Colonic mucosa (tissue), 4 donors: ENCODE measurements at regions not wholly inside any gene's neighbourhood (a gene's known extent, or its start where the extent isn't known, plus 50 kb on each side); places are given as distances from the start of the nearest gene placed in this dataset.
"Not testable (repeated sequence)": the region's sequence is repeated elsewhere in the genome, so short reads cannot be mapped to it uniquely, and the experiment has no call there.

Source experiments
- DNase-seq: peaks from one replicate; pipeline ENCODE4 v3.0.0-alpha.2; 2020
- H3K27ac ChIP-seq: fragments of 200-600 bp; one replicate; pipeline ENCODE4 v1.8.0; 2021
- H3K27me3 ChIP-seq: fragments of 200-600 bp; one replicate; pipeline ENCODE4 v1.8.0; 2021
- H3K36me3 ChIP-seq: fragments of 200-600 bp; one replicate; pipeline ENCODE4 v1.8.0; 2021
- H3K4me1 ChIP-seq: fragments of 200-600 bp; one replicate; pipeline ENCODE4 v1.8.0; 2021; ENCODE audit warnings: mild to moderate bottlenecking
- H3K4me3 ChIP-seq: fragments of 200-600 bp; one replicate; pipeline ENCODE4 v1.8.0; 2021
- H3K9ac ChIP-seq, 2 donors: one replicate each; pipeline ENCODE4 v1.7.0; 2013; ENCODE audit warnings: control low read depth in 2 of 2, low read depth in 2 of 2, low read length in 2 of 2
- H3K9me3 ChIP-seq: fragments of 200-600 bp; one replicate; pipeline ENCODE4 v1.8.0; 2021
- CTCF ChIP-seq: fragments of 200-600 bp; IDR thresholded peaks from one replicate; pipeline ENCODE4 v1.8.0; 2022; ENCODE audit warnings: antibody characterized with exemption, mild to moderate bottlenecking
- intact Hi-C: fragments of 100-400 bp; cut with DNase I; formaldehyde crosslinking; loops from one replicate; pipeline ENCODE4 v1.14.1; 2022
- donor health status: healthy.
- donor health status: DM: no; HTN: no; CAD: no.
- donor health status: DM: no; HTN: no; CAD: no.

GRCh38 chr10:111634191-111634590 lies 549.4 kb downstream of the GPAM start:
- H3K27me3 ChIP-seq, result no peaks in the 10 kb centered on the region
- no peak for TF ChIP-seq CTCF
- no peaks in the 10 kb centered on the region for H3K9me3 ChIP-seq
- H3K4me3 ChIP-seq, result no peak overlapping the region
- no peak overlapping the region for H3K27ac ChIP-seq
- intact Hi-C loops, result no loop called here
- no peaks in the 10 kb centered on the region for H3K4me1 ChIP-seq
- no peaks in the 10 kb centered on the region for H3K36me3 ChIP-seq
- H3K9ac ChIP-seq, result no peak overlapping the region
- DNase-seq, result no peak

GRCh38 chr10:111646021-111646420 lies 537.5 kb downstream of the GPAM start:
- no peak for DNase-seq
- no peaks in the 10 kb centered on the region for H3K4me1 ChIP-seq
- H3K27me3 ChIP-seq, result no peaks in the 10 kb centered on the region
- no peak overlapping the region for H3K9ac ChIP-seq
- no peak overlapping the region for H3K4me3 ChIP-seq
- H3K9me3 ChIP-seq, result no peaks in the 10 kb centered on the region
- intact Hi-C loops, result no loop called here
- TF ChIP-seq CTCF, result no peak
- H3K27ac ChIP-seq, result no peak overlapping the region
- H3K36me3 ChIP-seq, result no peaks in the 10 kb centered on the region

GRCh38 chr10:111648046-111648445 lies 535.5 kb downstream of the GPAM start:
- Histone ChIP-seq H3K27ac (no peak overlapping the region), H3K4me3 (no peak overlapping the region), H3K9ac (no peak overlapping the region), H3K4me1 (no peaks in the 10 kb centered on the region), H3K36me3 (no peaks in the 10 kb centered on the region), H3K9me3 (no peaks in the 10 kb centered on the region), H3K27me3 (no peaks in the 10 kb centered on the region)
- intact Hi-C loops, result no loop called here
- no peak for TF ChIP-seq CTCF
- no peak for DNase-seq

- H3K36me3 ChIP-seq, intact Hi-C loops, H3K9ac ChIP-seq: not testable (repeated sequence)
These were observed 534.5 kb downstream of the GPAM start for GRCh38 chr10:111649080-111649479.

GRCh38 chr10:111650088-111650487 lies 533.5 kb downstream of the GPAM start:
- TF ChIP-seq CTCF, result no peak
- Histone ChIP-seq H3K9ac (no peak overlapping the region), H3K4me3 (no peak overlapping the region), H3K9me3 (no peaks in the 10 kb centered on the region), H3K27ac (no peak overlapping the region), H3K27me3 (no peaks in the 10 kb centered on the region), H3K4me1 (no peaks in the 10 kb centered on the region), H3K36me3 (no peaks in the 10 kb centered on the region)
- DNase-seq, result no peak
- intact Hi-C loops, result no loop called here

More at GRCh38 chr10:111649080-111649479, 534.5 kb downstream of the GPAM start:
- DNase-seq, H3K4me3 ChIP-seq, H3K4me1 ChIP-seq, H3K27me3 ChIP-seq, H3K27ac ChIP-seq, H3K9me3 ChIP-seq: not testable (repeated sequence)

GRCh38 chr10:111656066-111656465 lies 527.5 kb downstream of the GPAM start:
- Histone ChIP-seq H3K4me3 (no peak overlapping the region), H3K4me1 (no peaks in the 10 kb centered on the region), H3K27me3 (no peaks in the 10 kb centered on the region), H3K27ac (no peak overlapping the region), H3K9ac (no peak overlapping the region), H3K36me3 (no peaks in the 10 kb centered on the region), H3K9me3 (no peaks in the 10 kb centered on the region)
- DNase-seq, result no peak
- no peak for TF ChIP-seq CTCF
- intact Hi-C loops, result no loop called here
